ENCODE measurements at regions not wholly inside any gene's neighbourhood (a gene's known extent, or its start where the extent isn't known, plus 50 kb on each side); places are given as distances from the start of the nearest gene placed in this dataset.

GRCh38 chr2:180720829-180721228 is 259.6 kb upstream of the UBE2E3 start:
- Histone ChIP-seq H3K27ac (ENCODE audit: low read length) (no peak overlapping the region), H3K4me1 (ENCODE audit: control insufficient read depth, insufficient read depth, low read length) (no peaks in the 10 kb centered on the region), H3K9me3 (ENCODE audit: control insufficient read depth, low read depth, low read length) (no peaks in the 10 kb centered on the region), H3K36me3 (ENCODE audit: control insufficient read depth, insufficient read depth, low read length) (no peaks in the 10 kb centered on the region), H3K4me3 (ENCODE audit: low read length) (no peak overlapping the region), H3K27me3 (ENCODE audit: control insufficient read depth, insufficient read depth, low read length) (no peaks in the 10 kb centered on the region)
- WGBS (ENCODE audit: insufficient coverage, low lambda C conversion rate), result 100% methylated on average over 1 of the region's 1 CpG
- no peak for DNase-seq

- Histone ChIP-seq H3K4me1 (ENCODE audit: control insufficient read depth, insufficient read depth, low read length) (no peaks in the 10 kb centered on the region), H3K4me3 (ENCODE audit: low read length) (no peak overlapping the region), H3K9me3 (ENCODE audit: control insufficient read depth, low read depth, low read length) (no peaks in the 10 kb centered on the region), H3K27ac (ENCODE audit: low read length) (no peak overlapping the region), H3K27me3 (ENCODE audit: control insufficient read depth, insufficient read depth, low read length) (no peaks in the 10 kb centered on the region), H3K36me3 (ENCODE audit: control insufficient read depth, insufficient read depth, low read length) (no peaks in the 10 kb centered on the region)
- DNase-seq, result no peak
- WGBS (ENCODE audit: insufficient coverage, low lambda C conversion rate), result no CpG with 5 or more reads among the region's 3 CpGs
Measured at GRCh38 chr2:180717588-180717987, 262.8 kb upstream of the UBE2E3 start.

DNA sequence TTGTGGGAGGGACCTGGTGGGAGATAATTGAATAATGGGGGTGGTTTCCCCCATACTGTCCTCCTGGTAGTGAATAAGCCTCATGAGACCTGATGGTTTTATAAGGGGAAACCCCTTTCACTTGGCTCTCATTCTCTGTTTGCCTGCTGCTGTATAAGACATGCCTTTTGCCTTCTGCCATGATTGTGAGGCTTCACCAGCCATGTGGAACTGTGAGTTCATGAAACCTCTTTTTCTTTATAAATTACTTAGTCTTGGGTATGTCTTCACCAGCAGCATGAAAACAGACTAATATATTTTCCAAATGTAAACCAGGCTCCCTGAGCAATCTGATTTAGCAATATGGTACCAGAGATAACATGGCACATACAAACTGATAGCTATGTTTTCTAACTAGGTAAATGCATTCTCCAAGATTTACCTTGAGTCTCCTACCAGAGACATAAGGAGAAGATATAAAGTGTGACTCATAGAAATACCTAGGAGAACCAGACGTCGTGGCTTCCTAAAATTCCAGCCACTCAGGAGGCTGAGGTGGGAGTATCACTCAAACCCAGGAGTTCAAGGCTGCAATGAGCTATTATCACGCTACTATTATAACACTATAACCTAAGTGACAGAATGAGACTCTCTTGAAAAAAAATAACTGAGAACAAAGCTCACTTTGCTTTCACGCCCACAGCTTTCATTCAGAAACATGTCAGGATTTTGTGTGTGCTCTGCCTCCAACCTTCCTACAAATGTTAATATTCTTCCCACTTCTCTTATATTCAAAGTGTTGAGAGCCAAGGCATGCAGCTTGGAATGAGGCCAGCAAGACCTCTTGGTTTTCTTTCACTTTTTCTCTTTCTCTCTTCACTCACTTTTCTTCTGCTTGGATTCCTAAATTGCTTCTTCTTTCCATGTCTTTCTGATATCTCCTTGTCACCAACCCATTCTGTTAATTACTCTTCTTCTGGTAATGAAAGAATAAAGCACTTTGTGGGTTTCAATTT is 263.9 kb upstream of the UBE2E3 start:
- Histone ChIP-seq H3K9me3 (ENCODE audit: control insufficient read depth, low read depth, low read length) (no peaks in the 10 kb centered on the region), H3K27me3 (ENCODE audit: control insufficient read depth, insufficient read depth, low read length) (no peaks in the 10 kb centered on the region), H3K36me3 (ENCODE audit: control insufficient read depth, insufficient read depth, low read length) (no peaks in the 10 kb centered on the region), H3K4me1 (ENCODE audit: control insufficient read depth, insufficient read depth, low read length) (no peaks in the 10 kb centered on the region), H3K4me3 (ENCODE audit: low read length) (no peak overlapping the region), H3K27ac (ENCODE audit: low read length) (no peak overlapping the region)
- DNase-seq, result no peak
- WGBS (ENCODE audit: insufficient coverage, low lambda C conversion rate), result 100% methylated on average over 1 of the region's 4 CpGs

- no peaks in the 10 kb centered on the region for H3K36me3 ChIP-seq (ENCODE audit: control insufficient read depth, insufficient read depth, low read length)
- no peaks in the 10 kb centered on the region for H3K27me3 ChIP-seq (ENCODE audit: control insufficient read depth, insufficient read depth, low read length)
- WGBS (ENCODE audit: insufficient coverage, low lambda C conversion rate), result 40% methylated on average over 1 of the region's 1 CpG
- H3K9me3 ChIP-seq (ENCODE audit: control insufficient read depth, low read depth, low read length), result no peaks in the 10 kb centered on the region
- DNase-seq, result no peak
- no peak overlapping the region for H3K4me3 ChIP-seq (ENCODE audit: low read length)
- H3K27ac ChIP-seq (ENCODE audit: low read length), result no peak overlapping the region
- H3K4me1 ChIP-seq (ENCODE audit: control insufficient read depth, insufficient read depth, low read length), result no peaks in the 10 kb centered on the region
Measured at GRCh38 chr2:180715044-180715443, 265.4 kb upstream of the UBE2E3 start.

- Histone ChIP-seq H3K27me3 (ENCODE audit: control insufficient read depth, insufficient read depth, low read length) (no peaks in the 10 kb centered on the region), H3K36me3 (ENCODE audit: control insufficient read depth, insufficient read depth, low read length) (no peaks in the 10 kb centered on the region), H3K4me3 (ENCODE audit: low read length) (no peak overlapping the region), H3K27ac (ENCODE audit: low read length) (no peak overlapping the region), H3K9me3 (ENCODE audit: control insufficient read depth, low read depth, low read length) (no peaks in the 10 kb centered on the region), H3K4me1 (ENCODE audit: control insufficient read depth, insufficient read depth, low read length) (no peaks in the 10 kb centered on the region)
- 97% methylated on average over 5 of the region's 5 CpGs for WGBS (ENCODE audit: insufficient coverage, low lambda C conversion rate)
- DNase-seq, result no peak
Measured at GRCh38 chr2:180709392-180710145, 270.8 kb upstream of the UBE2E3 start.

DNA sequence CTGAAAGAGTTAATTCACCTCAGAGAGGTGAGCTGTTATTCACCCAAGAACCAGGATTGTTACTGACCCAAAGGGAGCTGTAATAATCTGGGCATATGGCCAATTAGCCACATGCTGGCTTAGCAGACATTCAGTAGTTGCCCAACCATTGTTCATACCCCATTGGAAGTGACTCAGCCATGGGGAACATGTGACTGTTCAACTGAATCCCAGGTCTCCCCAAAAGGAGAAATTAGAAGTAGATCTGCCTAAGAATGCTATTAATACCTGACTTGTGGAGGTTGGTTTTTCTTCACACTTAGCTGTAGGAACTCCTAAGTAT is 272.6 kb upstream of the UBE2E3 start:
- Histone ChIP-seq H3K36me3 (ENCODE audit: control insufficient read depth, insufficient read depth, low read length) (no peaks in the 10 kb centered on the region), H3K4me1 (ENCODE audit: control insufficient read depth, insufficient read depth, low read length) (no peaks in the 10 kb centered on the region), H3K27me3 (ENCODE audit: control insufficient read depth, insufficient read depth, low read length) (no peaks in the 10 kb centered on the region), H3K27ac (ENCODE audit: low read length) (no peak overlapping the region), H3K4me3 (ENCODE audit: low read length) (no peak overlapping the region), H3K9me3 (ENCODE audit: control insufficient read depth, low read depth, low read length) (no peaks in the 10 kb centered on the region)
- DNase-seq, result peak in 1 of 2 donors; percentile 5

DNA sequence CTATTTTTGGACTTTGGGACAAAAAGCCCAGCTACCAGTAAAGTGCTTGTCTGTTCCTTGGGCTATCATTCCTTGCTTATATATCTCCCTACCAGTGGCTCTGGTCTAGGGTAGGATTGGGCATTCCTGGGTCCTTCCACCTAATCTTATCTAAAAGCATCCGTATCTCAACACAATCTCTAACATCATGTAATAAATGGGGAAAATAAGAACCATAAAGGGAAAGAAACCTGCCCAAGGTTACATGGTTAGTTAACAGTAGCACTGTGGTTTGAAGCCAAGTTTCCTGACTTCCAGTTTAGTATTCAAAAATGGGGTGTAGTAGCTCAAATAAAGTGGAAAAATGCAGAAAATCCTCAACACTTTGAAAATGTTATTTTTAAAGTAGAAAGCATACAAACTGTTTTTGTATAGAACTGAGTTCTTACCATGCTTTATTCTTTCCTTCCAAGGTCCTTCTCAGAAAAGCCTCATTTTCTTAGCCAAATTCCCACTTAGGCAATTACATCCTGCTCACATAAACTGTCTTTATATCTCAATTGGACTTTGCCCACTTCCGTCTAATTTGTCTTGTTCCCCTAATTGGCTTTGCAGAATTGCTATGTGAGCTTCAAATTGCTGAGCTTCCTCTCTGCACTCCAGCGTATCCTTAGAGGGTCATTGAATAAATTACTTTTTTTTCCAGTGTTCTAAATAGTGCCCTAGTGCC is 273.1 kb upstream of the UBE2E3 start:
- Histone ChIP-seq H3K27me3 (ENCODE audit: control insufficient read depth, insufficient read depth, low read length) (no peaks in the 10 kb centered on the region), H3K9me3 (ENCODE audit: control insufficient read depth, low read depth, low read length) (no peaks in the 10 kb centered on the region), H3K4me1 (ENCODE audit: control insufficient read depth, insufficient read depth, low read length) (no peaks in the 10 kb centered on the region), H3K4me3 (ENCODE audit: low read length) (no peak overlapping the region), H3K36me3 (ENCODE audit: control insufficient read depth, insufficient read depth, low read length) (no peaks in the 10 kb centered on the region), H3K27ac (ENCODE audit: low read length) (no peak overlapping the region)
- DNase-seq, result no peak
- no CpG with 5 or more reads among the region's 3 CpGs for WGBS (ENCODE audit: insufficient coverage, low lambda C conversion rate)

- no peak for DNase-seq
- Histone ChIP-seq H3K4me1 (ENCODE audit: control insufficient read depth, insufficient read depth, low read length) (no peaks in the 10 kb centered on the region), H3K27ac (ENCODE audit: low read length) (no peak overlapping the region), H3K4me3 (ENCODE audit: low read length) (no peak overlapping the region), H3K36me3 (ENCODE audit: control insufficient read depth, insufficient read depth, low read length) (no peaks in the 10 kb centered on the region), H3K27me3 (ENCODE audit: control insufficient read depth, insufficient read depth, low read length) (no peaks in the 10 kb centered on the region), H3K9me3 (ENCODE audit: control insufficient read depth, low read depth, low read length) (no peaks in the 10 kb centered on the region)
Measured at GRCh38 chr2:180706694-180707093, 273.7 kb upstream of the UBE2E3 start.

- Histone ChIP-seq H3K27ac (ENCODE audit: low read length) (no peak overlapping the region), H3K36me3 (ENCODE audit: control insufficient read depth, insufficient read depth, low read length) (no peaks in the 10 kb centered on the region), H3K4me3 (ENCODE audit: low read length) (no peak overlapping the region), H3K27me3 (ENCODE audit: control insufficient read depth, insufficient read depth, low read length) (no peaks in the 10 kb centered on the region), H3K9me3 (ENCODE audit: control insufficient read depth, low read depth, low read length) (no peaks in the 10 kb centered on the region), H3K4me1 (ENCODE audit: control insufficient read depth, insufficient read depth, low read length) (no peaks in the 10 kb centered on the region)
- no peak for DNase-seq
- 100% methylated on average over 1 of the region's 1 CpG for WGBS (ENCODE audit: insufficient coverage, low lambda C conversion rate)
Measured at GRCh38 chr2:180705551-180705950, 274.9 kb upstream of the UBE2E3 start.

GRCh38 chr2:180705122-180705521 is 275.3 kb upstream of the UBE2E3 start:
- Histone ChIP-seq H3K36me3 (ENCODE audit: control insufficient read depth, insufficient read depth, low read length) (no peaks in the 10 kb centered on the region), H3K4me1 (ENCODE audit: control insufficient read depth, insufficient read depth, low read length) (no peaks in the 10 kb centered on the region), H3K27ac (ENCODE audit: low read length) (no peak overlapping the region), H3K4me3 (ENCODE audit: low read length) (no peak overlapping the region), H3K9me3 (ENCODE audit: control insufficient read depth, low read depth, low read length) (no peaks in the 10 kb centered on the region), H3K27me3 (ENCODE audit: control insufficient read depth, insufficient read depth, low read length) (no peaks in the 10 kb centered on the region)
- no peak for DNase-seq

Data from large intestine (tissue), 3 donors.